Posterior cingulate gyrus (tissue), 11 donors: ENCODE measurements at regions not wholly inside any gene's neighbourhood (a gene's known extent, or its start where the extent isn't known, plus 50 kb on each side); places are given as distances from the start of the nearest gene placed in this dataset.

ENCODE experiments used
- DNase-seq, 10 donors: peaks; one replicate each; pipeline versions ENCODE4 v3.0.0 to v3.0.0-alpha.2; 2020 to 2021; ENCODE audit warnings: mixed read lengths in 3 of 10
- intact Hi-C: fragments of 100-400 bp; cut with DNase I; formaldehyde crosslinking; loops from one replicate; pipeline ENCODE4 v1.15.1; 2023

DNA sequence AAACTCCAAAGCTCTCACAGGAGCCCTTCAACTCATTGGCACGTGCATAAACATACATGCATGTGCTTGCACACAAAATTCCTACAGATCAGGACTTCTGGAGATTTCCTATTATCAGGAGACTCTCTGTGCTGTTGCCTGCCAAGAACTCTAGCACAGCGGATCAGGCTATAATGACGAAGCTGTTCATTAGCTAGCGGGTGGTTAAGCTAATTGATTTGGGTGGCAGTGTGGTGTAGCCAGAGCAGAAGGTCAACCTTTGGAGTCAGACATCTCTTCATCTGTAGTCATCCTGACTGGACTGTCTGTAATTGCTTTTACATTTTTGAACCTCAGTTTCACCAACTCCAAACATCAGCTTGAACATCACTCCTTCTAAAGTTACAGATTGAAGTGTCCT, 69.0 kb downstream of the KIF2B start:
- intact Hi-C loops, result no loop called here
- DNase-seq, result no peak

- no peak for DNase-seq
- intact Hi-C loops, result no loop called here
Measured at GRCh38 chr17:53892222-53892621, 69.5 kb downstream of the KIF2B start.

- intact Hi-C loops, result no loop called here
- no peak for DNase-seq
Measured at GRCh38 chr17:53894591-53894990, 71.9 kb downstream of the KIF2B start.

DNA sequence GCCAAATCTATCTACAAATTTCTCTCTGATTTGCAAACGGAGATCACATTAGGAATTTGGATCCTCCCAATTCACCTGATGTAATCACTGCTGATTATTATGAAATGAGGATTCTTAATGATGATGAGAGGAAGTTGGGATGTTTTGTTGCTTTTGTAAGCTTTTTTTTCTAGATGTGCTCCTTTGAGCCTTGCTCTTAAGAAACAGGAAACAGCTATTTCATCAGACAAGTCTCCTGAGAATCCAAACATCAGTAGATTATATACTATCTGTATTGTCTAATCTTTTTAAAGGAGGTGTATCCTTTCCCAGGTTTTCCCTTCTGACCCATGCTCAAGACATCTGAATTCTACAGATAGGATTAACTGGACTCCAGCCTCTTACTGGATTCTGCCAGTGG, 73.3 kb downstream of the KIF2B start:
- intact Hi-C loops, result no loop called here

DNA sequence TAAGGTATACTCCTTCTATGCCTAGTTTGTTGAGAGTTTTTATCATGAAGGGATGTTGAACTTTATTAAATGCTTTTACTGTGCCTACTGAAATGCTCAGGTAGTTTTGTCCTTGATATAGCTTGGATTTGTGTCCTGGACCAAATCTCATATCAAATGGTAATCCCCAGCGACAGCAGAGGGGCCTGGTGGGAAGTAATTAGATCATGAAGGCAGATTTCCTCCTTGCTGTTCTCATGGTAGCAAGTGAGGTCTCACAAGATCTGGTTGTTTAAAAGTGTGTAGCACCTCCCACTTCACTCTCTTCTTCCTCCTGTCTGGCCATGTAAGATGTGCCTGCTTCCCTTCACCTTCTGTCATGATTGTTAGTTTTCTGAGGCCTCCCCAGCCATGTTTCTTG, 78.2 kb downstream of the KIF2B start:
- no peak for DNase-seq

More for the DNA sequence above, 73.3 kb downstream of the KIF2B start:
- DNase-seq, result no peak

DNA sequence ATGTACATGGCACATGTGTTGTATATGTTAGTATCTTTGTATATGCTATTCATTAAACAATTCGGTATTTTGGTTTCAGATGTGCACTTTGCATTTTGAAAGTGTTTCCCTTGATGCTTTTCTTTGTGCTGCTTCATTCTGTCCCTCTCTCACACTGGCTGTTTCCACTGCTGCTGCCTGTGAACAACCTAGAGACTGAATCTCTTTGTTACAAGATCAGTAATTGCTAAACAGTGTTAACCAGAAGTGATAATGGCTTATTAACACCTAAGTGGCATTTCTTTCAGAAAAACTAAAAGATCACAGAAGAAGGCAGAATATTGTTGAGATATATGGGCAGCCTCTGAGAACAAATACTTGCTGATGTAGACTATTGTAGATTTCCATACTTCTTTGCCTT, 84.7 kb downstream of the KIF2B start:
- DNase-seq, result no peak
- intact Hi-C loops, result no loop called here

More for the DNA sequence above, 78.2 kb downstream of the KIF2B start:
- intact Hi-C loops, result no loop called here

- intact Hi-C loops, result no loop called here
Measured at GRCh38 chr17:53909802-53910201, 87.1 kb downstream of the KIF2B start.

GRCh38 chr17:53912117-53912516, 89.4 kb downstream of the KIF2B start:
- intact Hi-C loops, result no loop called here
- DNase-seq, result no peak

More at GRCh38 chr17:53909802-53910201, 87.1 kb downstream of the KIF2B start:
- DNase-seq, result no peak

DNA sequence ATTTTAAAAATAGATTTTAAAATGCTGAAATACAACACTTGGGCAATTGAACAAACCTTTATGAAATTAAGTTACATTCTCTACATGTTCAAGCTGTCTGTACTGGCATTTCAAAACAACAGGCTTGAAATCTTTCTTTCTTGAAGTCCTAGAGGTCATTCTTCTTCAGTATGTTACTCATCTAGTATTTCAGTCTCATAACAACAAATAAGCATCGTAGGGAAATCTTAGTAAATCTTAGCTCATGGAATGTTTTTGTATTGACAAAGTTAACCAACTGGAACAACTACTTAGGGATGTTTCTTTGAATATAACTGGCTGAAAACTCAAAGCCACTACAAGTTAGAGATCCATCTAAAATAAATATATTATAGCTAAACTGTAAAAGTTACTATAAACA, 96.6 kb downstream of the KIF2B start:
- no peak for DNase-seq
- intact Hi-C loops, result no loop called here

DNA sequence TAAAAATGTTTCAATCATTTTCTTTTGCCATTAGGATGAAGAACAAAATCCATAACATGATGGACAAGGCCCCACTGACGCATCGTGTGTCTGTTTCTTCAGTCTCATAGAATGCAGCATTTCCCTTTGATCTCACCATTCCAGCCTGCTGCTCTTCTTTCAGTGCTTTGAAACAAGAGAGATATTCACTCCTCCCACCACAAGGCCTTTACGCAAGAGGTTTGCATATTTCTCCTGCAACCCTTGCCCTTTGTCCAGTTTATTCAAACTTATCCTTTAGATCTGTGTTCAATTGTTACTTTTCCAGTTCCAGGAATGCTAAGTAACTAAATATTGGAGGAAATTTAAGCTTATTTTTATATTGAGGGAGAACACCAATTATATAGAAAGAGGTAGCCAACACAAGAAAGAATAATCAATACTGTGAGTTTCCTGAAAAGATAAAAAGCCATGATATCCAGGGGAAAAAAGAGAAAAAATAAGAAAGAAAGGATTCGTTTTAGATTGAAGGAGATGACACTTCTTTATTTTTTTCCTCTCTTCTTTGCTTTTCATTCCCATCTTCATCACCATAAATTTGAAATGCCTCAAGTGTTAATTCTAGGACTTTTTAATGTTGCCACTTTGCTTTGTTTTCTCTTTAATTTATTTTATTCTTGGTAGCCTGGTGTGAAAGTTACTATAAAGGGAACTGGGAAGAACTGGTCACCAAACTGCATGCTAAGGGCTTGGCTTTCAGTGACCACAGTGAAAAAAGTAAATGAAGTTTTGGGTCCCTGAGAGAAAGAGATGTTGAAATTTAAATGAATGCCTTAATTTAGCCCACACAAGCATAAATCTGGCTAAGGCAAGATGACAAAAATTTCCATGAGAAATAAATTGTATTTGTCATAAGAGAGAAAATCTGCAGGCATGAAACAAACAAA, 102.1 kb downstream of the KIF2B start:
- DNase-seq, result no peak
- intact Hi-C loops, result no loop called here

DNA sequence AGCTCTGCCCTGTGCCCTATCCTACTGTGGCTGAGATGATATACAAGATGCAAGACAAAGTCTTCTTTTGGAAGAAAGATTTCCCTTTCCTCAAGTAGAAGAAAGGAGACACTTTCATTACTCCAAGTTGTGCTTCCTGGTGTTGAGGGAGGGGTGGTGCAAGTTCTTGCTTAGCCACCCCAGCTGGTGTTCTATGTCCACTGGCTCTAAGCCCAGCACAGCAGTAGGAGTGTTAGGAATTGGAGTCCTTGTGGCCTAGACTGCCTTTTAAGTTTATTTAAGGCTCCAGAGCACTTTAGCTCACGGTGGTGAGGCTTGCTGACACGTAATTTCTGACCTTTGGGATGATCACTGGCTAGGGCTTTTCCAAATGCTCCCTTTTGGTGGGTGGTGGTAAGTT, 109.7 kb downstream of the KIF2B start:
- intact Hi-C loops, result no loop called here
- peak in 5 of 10 donors; percentile 8 to 63 (median 19) for DNase-seq

DNA sequence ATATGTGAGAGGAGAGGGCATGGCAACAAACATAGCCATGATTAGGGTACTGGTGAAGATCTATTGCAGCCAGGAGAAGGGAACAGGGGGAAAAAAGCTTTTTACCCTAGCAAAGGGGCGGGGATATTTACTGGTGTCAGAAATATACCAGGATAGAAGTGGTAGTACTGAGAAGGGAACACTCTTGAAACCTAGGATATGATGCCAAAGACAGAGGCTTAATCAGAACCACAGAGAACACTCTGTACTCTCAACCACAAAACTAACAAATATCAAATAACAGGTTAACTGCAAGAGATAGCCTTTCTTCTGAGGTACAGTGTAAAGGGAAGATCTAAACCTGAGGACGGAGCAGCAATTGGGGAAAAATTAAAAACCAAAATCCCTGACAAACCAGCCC, 112.2 kb downstream of the KIF2B start:
- intact Hi-C loops, result no loop called here
- no peak for DNase-seq

DNA sequence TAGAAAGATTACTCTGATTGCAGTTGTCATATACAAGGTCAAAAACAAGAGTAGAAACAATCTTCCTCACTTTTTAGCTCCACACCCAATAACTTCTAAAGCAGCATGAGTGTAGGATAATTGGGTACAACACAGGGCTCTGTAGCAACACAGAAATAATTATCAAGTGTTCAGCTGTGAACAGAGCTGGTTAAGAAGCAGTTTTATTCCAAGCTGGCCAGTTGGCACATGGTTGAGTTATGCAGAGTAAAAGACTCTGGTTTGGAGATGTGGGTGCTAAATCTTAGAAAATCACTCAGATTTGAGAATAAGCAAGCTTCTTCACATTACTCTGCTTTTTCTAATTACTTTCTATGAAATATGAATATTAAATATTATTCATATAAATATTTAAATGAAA, 118.5 kb downstream of the KIF2B start:
- intact Hi-C loops, result no loop called here

DNA sequence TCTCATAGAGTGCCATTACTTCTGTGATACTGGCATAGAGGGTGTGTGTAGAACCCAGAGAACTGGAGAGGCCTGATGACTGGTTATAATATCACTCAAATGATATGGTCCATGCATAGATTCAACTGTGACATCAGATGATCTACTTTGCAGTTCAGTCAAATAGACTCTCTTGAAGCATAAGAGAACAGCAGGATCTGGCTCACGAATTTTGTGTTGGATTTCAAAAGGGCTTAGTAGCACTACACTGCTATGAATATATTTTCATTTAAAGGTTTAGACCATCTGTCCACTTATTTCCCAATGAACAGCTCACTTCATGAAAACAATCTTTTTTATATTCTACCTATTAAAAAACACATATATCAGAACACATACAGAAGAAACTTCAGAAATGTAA, 119.7 kb downstream of the KIF2B start:
- intact Hi-C loops, result no loop called here
- no peak for DNase-seq

More for the DNA sequence above, 118.5 kb downstream of the KIF2B start:
- no peak for DNase-seq

DNA sequence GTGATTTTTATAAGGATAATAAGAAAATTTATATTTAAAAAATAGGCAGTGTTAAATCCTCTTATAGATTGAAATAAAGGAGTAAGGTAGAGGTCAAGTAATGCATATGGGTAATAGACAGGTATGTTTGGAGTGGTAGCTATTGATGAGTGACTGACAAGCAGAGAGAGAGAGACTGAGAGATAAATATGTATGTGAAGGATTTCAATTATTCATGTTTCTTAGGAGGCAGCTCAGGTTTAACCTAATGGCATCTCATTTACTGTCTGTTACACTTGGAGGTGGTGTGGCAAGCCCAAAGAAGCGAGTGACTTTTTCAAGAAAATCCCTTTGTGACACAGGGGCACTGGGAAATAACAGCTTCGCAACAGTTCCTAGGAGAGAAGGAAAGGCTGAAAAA, 120.2 kb downstream of the KIF2B start:
- no peak for DNase-seq
- intact Hi-C loops, result no loop called here

GRCh38 chr17:53948323-53948722, 125.6 kb downstream of the KIF2B start:
- DNase-seq, result no peak
- intact Hi-C loops, result no loop called here

DNA sequence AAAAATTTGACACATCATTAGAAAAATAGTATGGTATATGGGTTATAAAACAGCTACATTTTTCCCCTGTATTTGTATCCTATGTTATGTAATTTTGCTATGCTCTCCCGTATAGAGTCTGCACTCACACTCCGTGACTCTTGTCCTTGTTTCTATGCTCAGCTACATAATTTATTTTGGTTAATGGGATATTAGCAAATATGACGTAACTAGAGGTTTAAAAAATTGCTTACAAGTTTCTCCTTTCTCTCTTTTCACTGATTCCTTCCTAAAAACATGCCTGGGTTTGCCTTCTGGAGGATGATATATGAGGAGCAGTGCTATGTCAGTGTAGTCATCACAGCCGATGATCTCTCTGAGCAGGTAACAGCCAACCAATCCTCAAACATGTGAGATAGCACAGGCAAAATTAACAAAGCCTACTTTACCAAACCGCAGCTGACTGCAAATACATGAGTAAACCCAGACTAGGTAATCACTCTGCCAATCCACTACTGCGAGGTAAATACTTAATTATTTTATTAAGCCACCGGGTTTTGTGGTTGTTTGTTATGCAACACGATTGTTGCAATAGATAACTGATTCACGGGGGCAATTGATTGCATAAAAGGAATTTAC, 126.9 kb downstream of the KIF2B start:
- intact Hi-C loops, result no loop called here
- no peak for DNase-seq

DNA sequence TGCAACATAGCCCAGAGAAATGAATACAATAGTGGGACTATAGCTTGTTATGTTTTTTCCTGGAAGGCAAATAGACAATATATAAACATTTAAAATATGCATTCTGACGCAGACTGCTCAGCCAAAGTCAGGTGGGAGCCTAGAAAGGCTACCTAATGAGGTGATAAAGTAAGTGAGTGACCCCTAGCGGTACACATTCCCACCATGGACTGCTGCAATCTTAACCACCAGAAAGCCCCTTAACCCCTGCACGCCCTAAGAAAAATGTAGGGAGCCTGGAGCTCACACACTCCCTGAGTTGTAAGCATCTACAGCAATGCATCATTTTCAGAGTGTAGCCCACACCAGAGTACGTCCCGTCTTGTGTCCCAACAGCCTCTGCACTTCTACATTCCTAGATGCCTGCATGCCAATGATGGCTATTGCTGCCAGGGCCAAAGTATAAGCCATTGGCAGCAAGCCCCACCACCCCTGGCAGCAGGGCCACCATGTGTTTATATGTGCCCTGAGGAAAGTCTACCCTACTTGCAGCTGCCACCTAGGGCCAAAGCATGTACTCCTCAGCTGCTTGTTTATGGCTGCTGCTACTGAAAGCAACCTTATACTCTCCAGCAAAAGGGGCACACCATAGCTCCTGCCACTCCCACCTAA, 127.6 kb downstream of the KIF2B start:
- intact Hi-C loops, result no loop called here
- DNase-seq, result no peak

GRCh38 chr17:53950858-53951250, 128.1 kb downstream of the KIF2B start:
- DNase-seq, result no peak
- intact Hi-C loops, result no loop called here

- intact Hi-C loops, result no loop called here
- DNase-seq, result no peak
Measured at GRCh38 chr17:53971361-53971760, 148.6 kb downstream of the KIF2B start.

GRCh38 chr17:53979991-53980390, 157.3 kb downstream of the KIF2B start:
- DNase-seq, result no peak
- intact Hi-C loops, result no loop called here

- no peak for DNase-seq
Measured at GRCh38 chr17:53996131-53996530, 173.4 kb downstream of the KIF2B start.

More at GRCh38 chr17:53996131-53996530, 173.4 kb downstream of the KIF2B start:
- intact Hi-C loops, result no loop called here
